ENCODE measurements at regions not wholly inside any gene's neighbourhood (a gene's known extent, or its start where the extent isn't known, plus 50 kb on each side); places are given as distances from the start of the nearest gene placed in this dataset.

GRCh38 chr12:30858471-30858870 is 68.1 kb upstream of the TSPAN11 start:
- Histone ChIP-seq H3K27me3 (ENCODE audit: insufficient read depth) (no peaks in the 10 kb centered on the region), H3K4me2 (no peak overlapping the region), H3K27ac (ENCODE audit: low read depth) (no peak overlapping the region), H2AFZ (no peak overlapping the region), H3K4me1 (ENCODE audit: insufficient read depth) (peaks cover under 1% of the 10 kb centered on the region; the same call in 1 of the 2 replicates), H3K79me2 (replicated peaks; ENCODE audit: insufficient read depth) (no peaks in the 10 kb centered on the region), H3K4me3 (no peak overlapping the region), H3K36me3 (ENCODE audit: insufficient read depth) (no peaks in the 10 kb centered on the region), H3F3A (replicated peaks; ENCODE audit: low read depth) (no peaks in the 10 kb centered on the region), H4K20me1 (replicated peaks; ENCODE audit: insufficient read depth) (no peaks in the 10 kb centered on the region), H3K9me2 (ENCODE audit: insufficient read depth) (no peaks in the 10 kb centered on the region)
- no peak overlapping the region for H3K4me3 Mint-ChIP-seq
- H3K27ac Mint-ChIP-seq = no peak overlapping the region
- peaks cover 5% of the 10 kb centered on the region for H3K4me1 Mint-ChIP-seq
- TF ChIP-seq EZH2phosphoT487 (IDR thresholded peaks at IDR 0.05; ENCODE audit: unreplicated experiment) (no peak), CREB1 (CRISPR knock-in tag; IDR thresholded peaks at IDR 0.05; ENCODE audit: low read depth) (no peak), STAT1 (IDR thresholded peaks at IDR 0.05; ENCODE audit: unreplicated experiment) (no peak), EZH2 (IDR thresholded peaks at IDR 0.05; ENCODE audit: low read depth, unreplicated experiment) (no peak), ZNF114 (CRISPR knock-in tag; IDR thresholded peaks at IDR 0.05) (no peak), NANOG (IDR thresholded peaks at IDR 0.05; ENCODE audit: borderline replicate concordance) (no peak), ZNF331 (CRISPR knock-in tag; IDR thresholded peaks at IDR 0.05; ENCODE audit: low read depth) (no peak), CTCF (conservative IDR thresholded peaks at IDR 0.05; ENCODE audit: low read depth in 2 of 2) (no peak), JUNB (IDR thresholded peaks at IDR 0.05; ENCODE audit: unreplicated experiment) (no peak)
- TF ChIP-seq, protein P1, sequence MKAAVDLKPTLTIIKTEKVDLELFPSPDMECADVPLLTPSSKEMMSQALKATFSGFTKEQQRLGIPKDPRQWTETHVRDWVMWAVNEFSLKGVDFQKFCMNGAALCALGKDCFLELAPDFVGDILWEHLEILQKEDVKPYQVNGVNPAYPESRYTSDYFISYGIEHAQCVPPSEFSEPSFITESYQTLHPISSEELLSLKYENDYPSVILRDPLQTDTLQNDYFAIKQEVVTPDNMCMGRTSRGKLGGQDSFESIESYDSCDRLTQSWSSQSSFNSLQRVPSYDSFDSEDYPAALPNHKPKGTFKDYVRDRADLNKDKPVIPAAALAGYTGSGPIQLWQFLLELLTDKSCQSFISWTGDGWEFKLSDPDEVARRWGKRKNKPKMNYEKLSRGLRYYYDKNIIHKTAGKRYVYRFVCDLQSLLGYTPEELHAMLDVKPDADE (IDR thresholded peaks at IDR 0.05) = no peak
- ATAC-seq (no peak), DNase-seq (ENCODE audit: low spot score) (no peak)
- peaks cover 2% of the 10 kb centered on the region for H3K27me3 Mint-ChIP-seq (ENCODE audit: insufficient read depth, low read depth, poor library complexity)
- no peaks in the 10 kb centered on the region for H3K9me3 Mint-ChIP-seq
- no peaks in the 10 kb centered on the region for H3K36me3 Mint-ChIP-seq (ENCODE audit: low read depth)

- Mint-ChIP-seq H3K4me3 (no peak overlapping the region), H3K9me3 (no peaks in the 10 kb centered on the region), H3K27ac (no peak overlapping the region), H3K36me3 (ENCODE audit: low read depth) (no peaks in the 10 kb centered on the region), H3K27me3 (ENCODE audit: insufficient read depth, low read depth, poor library complexity) (no peaks in the 10 kb centered on the region), H3K4me1 (peaks cover 13% of the 10 kb centered on the region)
- ATAC-seq (peak; percentile 25; the same call in 1 of the 3 replicates), DNase-seq (ENCODE audit: low spot score) (peak; percentile 13)
- Histone ChIP-seq H3K27me3 (ENCODE audit: insufficient read depth) (no peaks in the 10 kb centered on the region), H3K79me2 (replicated peaks; ENCODE audit: insufficient read depth) (no peaks in the 10 kb centered on the region), H3K4me2 (no peak overlapping the region), H4K20me1 (replicated peaks; ENCODE audit: insufficient read depth) (no peaks in the 10 kb centered on the region), H3F3A (replicated peaks; ENCODE audit: low read depth) (no peaks in the 10 kb centered on the region), H3K9me2 (ENCODE audit: insufficient read depth) (no peaks in the 10 kb centered on the region), H3K4me3 (no peak overlapping the region), H3K36me3 (ENCODE audit: insufficient read depth) (no peaks in the 10 kb centered on the region), H3K27ac (ENCODE audit: low read depth) (no peak overlapping the region), H2AFZ (0 out of 2 replicates have a peak overlapping the region, but pooled peaks have one; percentile 18), H3K4me1 (ENCODE audit: insufficient read depth) (no peaks in the 10 kb centered on the region)
- TF ChIP-seq, protein P1 (IDR thresholded peaks at IDR 0.05) = no peak
- no peak for TF ChIP-seq EZH2 (IDR thresholded peaks at IDR 0.05; ENCODE audit: low read depth, unreplicated experiment)
- no peak for TF ChIP-seq ZNF114 (CRISPR knock-in tag; IDR thresholded peaks at IDR 0.05)
- no peak for TF ChIP-seq CTCF (conservative IDR thresholded peaks at IDR 0.05; ENCODE audit: low read depth in 2 of 2)
- TF ChIP-seq STAT1 (IDR thresholded peaks at IDR 0.05; ENCODE audit: unreplicated experiment) = no peak
- no peak for TF ChIP-seq JUNB (IDR thresholded peaks at IDR 0.05; ENCODE audit: unreplicated experiment)
Observed at GRCh38 chr12:30853561-30854133, 72.9 kb upstream of the TSPAN11 start.
